PC-9 (cell line): ENCODE measurements at regions not wholly inside any gene's neighbourhood (a gene's known extent, or its start where the extent isn't known, plus 50 kb on each side); places are given as distances from the start of the nearest gene placed in this dataset.

Source experiments
- EZH2 ChIP-seq: fragments of 200-600 bp; sonication (generic); IDR thresholded peaks from 2 replicates; pipeline ENCODE4 v1.8.0; 2017; ENCODE audit warnings: antibody characterized with exemption, low read depth
- TF ChIP-seq, protein P1 (sequence below): fragments of 200-600 bp; sonication (generic); conservative IDR thresholded peaks from 2 replicates; pipeline ENCODE4 v1.6.1; 2017; ENCODE audit warnings: mixed run types, antibody characterized with exemption, mild to moderate bottlenecking, moderate library complexity

DNA sequence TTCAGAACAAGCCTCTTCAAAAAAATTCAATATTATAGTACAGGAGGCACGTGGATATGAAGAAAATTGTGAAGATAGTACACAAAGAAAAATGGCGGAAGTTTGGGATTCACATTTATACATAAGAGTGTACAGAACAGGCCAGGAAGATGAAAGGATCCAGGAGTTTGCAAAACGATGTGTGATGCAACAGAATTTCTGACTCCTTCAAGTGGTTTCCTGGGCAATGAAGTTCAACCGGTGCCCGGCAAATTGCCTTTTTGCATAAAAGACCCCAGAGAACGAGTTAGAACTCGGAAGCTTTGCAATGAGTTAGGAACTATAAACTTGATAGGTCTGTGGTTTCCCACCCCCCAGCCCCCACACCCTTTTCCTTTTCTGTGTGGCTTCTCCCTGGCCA, 189.1 kb downstream of the SALL1 start:
- TF ChIP-seq, protein P1, sequence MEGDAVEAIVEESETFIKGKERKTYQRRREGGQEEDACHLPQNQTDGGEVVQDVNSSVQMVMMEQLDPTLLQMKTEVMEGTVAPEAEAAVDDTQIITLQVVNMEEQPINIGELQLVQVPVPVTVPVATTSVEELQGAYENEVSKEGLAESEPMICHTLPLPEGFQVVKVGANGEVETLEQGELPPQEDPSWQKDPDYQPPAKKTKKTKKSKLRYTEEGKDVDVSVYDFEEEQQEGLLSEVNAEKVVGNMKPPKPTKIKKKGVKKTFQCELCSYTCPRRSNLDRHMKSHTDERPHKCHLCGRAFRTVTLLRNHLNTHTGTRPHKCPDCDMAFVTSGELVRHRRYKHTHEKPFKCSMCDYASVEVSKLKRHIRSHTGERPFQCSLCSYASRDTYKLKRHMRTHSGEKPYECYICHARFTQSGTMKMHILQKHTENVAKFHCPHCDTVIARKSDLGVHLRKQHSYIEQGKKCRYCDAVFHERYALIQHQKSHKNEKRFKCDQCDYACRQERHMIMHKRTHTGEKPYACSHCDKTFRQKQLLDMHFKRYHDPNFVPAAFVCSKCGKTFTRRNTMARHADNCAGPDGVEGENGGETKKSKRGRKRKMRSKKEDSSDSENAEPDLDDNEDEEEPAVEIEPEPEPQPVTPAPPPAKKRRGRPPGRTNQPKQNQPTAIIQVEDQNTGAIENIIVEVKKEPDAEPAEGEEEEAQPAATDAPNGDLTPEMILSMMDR: no peak
- no peak for TF ChIP-seq EZH2
